IPS-20b (cell line): ENCODE measurements at regions not wholly inside any gene's neighbourhood (a gene's known extent, or its start where the extent isn't known, plus 50 kb on each side); places are given as distances from the start of the nearest gene placed in this dataset.

Source experiments
- H3K27ac ChIP-seq: one replicate; pipeline ENCODE4 v1.5.1; 2013; ENCODE audit warnings: low read length
- H3K27me3 ChIP-seq: 2 replicates; pipeline ENCODE4 v1.6.1; 2013; ENCODE audit warnings: mild to moderate bottlenecking, low read length, inconsistent platforms; ENCODE audit not compliant: insufficient read depth
- H3K36me3 ChIP-seq: 2 replicates; pipeline ENCODE4 v1.6.1; 2013; ENCODE audit warnings: low read depth, mild to moderate bottlenecking, inconsistent platforms, low read length, moderate library complexity; ENCODE audit not compliant: insufficient read depth
- H3K4me1 ChIP-seq: 2 replicates; pipeline ENCODE4 v1.6.1; 2013; ENCODE audit warnings: mild to moderate bottlenecking, control low read depth, inconsistent platforms, low read length, moderate library complexity; ENCODE audit not compliant: insufficient read depth
- H3K4me3 ChIP-seq: 2 replicates; pipeline ENCODE4 v1.5.1; 2013; ENCODE audit warnings: mild to moderate bottlenecking, low read length, inconsistent platforms
- H3K9ac ChIP-seq: 2 replicates; pipeline ENCODE4 v1.6.1; 2013; ENCODE audit warnings: low read depth, mild to moderate bottlenecking, inconsistent platforms, low read length, moderate library complexity
- H3K9me3 ChIP-seq: 2 replicates; pipeline ENCODE4 v1.6.1; 2013; ENCODE audit warnings: mild to moderate bottlenecking, low read depth, low read length, inconsistent platforms; ENCODE audit not compliant: insufficient read depth

DNA sequence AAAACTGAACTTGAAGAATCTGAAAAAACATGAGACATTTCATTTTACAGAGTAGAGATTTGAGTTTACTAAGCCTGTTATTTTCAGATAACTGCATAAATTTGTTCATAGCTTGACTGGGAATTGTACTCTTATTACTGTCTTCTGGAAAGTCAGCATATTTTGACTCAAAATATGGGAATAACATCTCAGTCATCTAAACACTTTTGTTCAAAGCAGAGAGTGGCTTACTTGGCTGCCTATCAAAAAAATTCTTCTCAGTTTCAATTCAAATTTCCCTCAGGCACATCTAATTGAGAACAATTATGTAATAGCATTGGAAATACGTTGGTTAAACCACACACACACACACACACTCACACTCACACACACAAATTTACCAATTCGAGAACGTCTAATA, 384.6 kb downstream of the ARL4A start:
- no peaks in the 10 kb centered on the region for H3K9me3 ChIP-seq
- H3K27me3 ChIP-seq: no peaks in the 10 kb centered on the region
- H3K27ac ChIP-seq: no peak overlapping the region
- no peak overlapping the region for H3K9ac ChIP-seq
- H3K4me1 ChIP-seq: no peaks in the 10 kb centered on the region
- no peaks in the 10 kb centered on the region for H3K36me3 ChIP-seq
- H3K4me3 ChIP-seq: no peak overlapping the region

DNA sequence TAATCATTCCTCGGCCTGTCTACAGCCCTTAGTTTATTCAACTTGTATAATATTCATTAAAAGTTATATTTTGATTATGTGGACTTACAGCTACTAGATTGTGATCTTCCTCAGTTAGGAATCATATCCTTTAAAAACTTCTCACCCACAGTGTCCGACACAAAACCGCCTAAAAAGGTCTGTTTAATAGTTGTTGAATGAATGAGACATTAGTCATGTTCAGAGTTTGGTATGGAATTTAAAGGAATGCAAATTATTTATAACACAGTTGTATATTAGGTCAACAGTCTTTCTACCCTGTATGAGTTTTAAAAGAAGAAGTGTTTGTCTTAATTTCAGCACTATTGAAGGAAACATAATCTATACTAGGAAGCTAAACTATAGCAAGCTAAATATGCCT, 390.0 kb downstream of the ARL4A start:
- no peaks in the 10 kb centered on the region for H3K27me3 ChIP-seq
- H3K27ac ChIP-seq: no peak overlapping the region
- no peaks in the 10 kb centered on the region for H3K4me1 ChIP-seq
- no peak overlapping the region for H3K9ac ChIP-seq
- H3K4me3 ChIP-seq: no peak overlapping the region
- H3K9me3 ChIP-seq: no peaks in the 10 kb centered on the region
- no peaks in the 10 kb centered on the region for H3K36me3 ChIP-seq

DNA sequence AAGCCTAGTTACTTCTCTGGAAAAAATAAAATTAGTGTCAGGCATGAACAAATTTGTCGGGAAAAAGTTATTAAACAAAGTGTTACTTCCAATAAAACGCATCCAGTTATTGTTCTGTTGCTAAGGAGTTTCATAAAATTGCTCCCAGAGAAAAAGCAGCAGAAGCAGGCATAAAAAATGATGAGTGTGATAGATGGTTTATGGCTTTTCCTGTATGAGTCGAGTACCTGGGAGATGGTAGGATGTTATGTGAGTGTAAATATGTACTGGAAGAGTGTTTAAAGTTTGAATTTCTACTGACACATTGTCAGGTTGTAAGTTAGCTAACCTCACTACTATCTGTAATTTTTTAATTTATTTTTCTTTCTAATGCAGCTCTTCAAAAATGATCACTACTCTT, 390.7 kb downstream of the ARL4A start:
- Histone ChIP-seq H3K27ac (no peak overlapping the region), H3K4me3 (no peak overlapping the region), H3K36me3 (no peaks in the 10 kb centered on the region), H3K9ac (no peak overlapping the region), H3K4me1 (no peaks in the 10 kb centered on the region), H3K27me3 (no peaks in the 10 kb centered on the region), H3K9me3 (no peaks in the 10 kb centered on the region)

DNA sequence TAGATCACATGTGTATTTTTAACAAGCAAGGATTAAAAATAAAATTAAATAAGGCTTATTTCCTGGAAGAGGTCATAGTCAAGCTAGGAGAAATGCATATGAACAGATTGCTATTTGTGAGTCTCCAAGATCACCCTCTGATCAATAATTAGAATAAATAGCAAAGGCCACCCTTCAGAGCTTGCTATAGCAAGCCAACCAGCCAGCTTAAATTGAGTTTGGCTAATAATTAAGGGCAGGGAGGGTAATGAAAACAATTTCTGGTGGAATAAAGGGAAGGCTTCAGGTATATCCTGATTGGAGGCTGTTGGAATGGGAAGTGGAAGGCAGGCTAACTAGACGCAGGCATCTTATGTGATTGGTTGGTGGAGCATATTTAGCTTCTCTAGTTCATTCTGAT, 403.5 kb downstream of the ARL4A start:
- Histone ChIP-seq H3K36me3 (no peaks in the 10 kb centered on the region), H3K9me3 (no peaks in the 10 kb centered on the region), H3K4me3 (no peak overlapping the region), H3K27ac (no peak overlapping the region), H3K9ac (no peak overlapping the region), H3K4me1 (no peaks in the 10 kb centered on the region), H3K27me3 (no peaks in the 10 kb centered on the region)

DNA sequence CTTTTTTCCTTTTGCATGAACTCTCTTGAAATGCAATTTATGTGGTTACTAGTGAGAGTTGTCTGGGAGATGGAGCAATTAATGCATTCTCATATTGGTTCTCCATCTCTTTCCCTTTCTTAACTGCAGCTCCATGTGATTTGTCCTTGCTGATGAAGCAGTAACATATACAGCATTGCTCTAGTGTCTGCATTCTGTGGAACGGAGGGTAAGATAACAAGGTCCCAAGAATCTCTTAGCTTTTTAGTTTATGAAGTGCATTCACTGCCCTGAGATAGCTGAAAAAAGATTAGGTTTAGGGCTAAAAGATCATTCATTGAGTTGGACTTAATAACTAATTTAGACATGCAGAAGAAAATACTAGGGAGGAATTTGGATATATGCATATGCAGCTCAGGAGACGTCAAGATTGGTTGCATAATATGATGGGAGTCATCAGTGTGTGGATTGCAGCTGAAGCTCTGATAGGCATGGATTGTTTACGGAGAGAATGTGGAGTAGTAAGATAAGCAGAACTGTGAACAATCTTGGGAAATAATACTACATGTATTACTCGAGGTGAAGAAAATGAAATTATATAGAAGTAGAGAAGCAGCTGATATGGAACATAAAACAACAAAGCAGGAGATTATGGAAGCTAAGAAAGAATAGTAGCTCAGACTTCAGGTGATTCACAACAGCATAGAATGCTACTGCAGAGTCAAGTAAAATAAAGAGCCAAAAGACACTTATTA, 404.7 kb downstream of the ARL4A start:
- Histone ChIP-seq H3K27ac (no peak overlapping the region), H3K9ac (no peak overlapping the region), H3K36me3 (no peaks in the 10 kb centered on the region), H3K9me3 (no peaks in the 10 kb centered on the region), H3K4me1 (no peaks in the 10 kb centered on the region), H3K27me3 (no peaks in the 10 kb centered on the region), H3K4me3 (no peak overlapping the region)

DNA sequence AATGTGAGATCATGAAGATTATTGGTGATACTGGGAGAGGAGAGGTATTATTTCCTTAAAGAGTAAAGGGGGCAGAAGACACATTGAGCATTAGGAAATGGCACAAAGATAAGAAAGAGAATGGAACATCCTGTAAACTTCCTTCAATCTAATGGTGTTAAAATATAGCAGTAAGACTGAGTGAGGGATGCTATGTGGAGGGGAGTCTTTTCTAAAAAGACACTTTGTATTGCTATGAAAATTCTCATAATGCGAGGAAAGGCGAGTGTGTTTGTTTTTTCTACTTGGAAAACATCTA, 405.2 kb downstream of the ARL4A start:
- no peaks in the 10 kb centered on the region for H3K4me1 ChIP-seq
- no peak overlapping the region for H3K4me3 ChIP-seq
- no peaks in the 10 kb centered on the region for H3K27me3 ChIP-seq
- no peaks in the 10 kb centered on the region for H3K36me3 ChIP-seq
- H3K27ac ChIP-seq: no peak overlapping the region
- H3K9ac ChIP-seq: no peak overlapping the region
- H3K9me3 ChIP-seq: no peaks in the 10 kb centered on the region

DNA sequence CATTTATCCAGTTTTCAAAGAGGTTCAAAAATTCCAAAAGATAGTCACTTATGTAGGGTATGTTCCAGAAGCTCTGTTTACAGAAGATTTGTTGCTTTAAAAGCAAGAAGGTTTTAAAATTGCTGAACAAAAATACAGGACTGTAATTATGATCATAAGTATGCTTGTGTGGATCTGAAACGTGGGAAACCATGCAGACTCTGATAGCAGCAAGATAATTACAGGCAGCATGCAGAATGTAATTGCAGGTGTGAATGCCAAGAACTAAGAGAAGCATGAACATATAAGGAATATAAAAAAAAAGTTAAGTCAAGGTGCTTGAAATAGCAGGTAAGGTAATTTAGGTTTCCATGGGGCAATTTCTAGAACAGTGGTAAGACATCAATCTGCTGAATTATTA, 405.7 kb downstream of the ARL4A start:
- no peaks in the 10 kb centered on the region for H3K9me3 ChIP-seq
- no peaks in the 10 kb centered on the region for H3K4me1 ChIP-seq
- H3K36me3 ChIP-seq: no peaks in the 10 kb centered on the region
- no peaks in the 10 kb centered on the region for H3K27me3 ChIP-seq
- no peak overlapping the region for H3K9ac ChIP-seq
- H3K4me3 ChIP-seq: no peak overlapping the region
- H3K27ac ChIP-seq: no peak overlapping the region

DNA sequence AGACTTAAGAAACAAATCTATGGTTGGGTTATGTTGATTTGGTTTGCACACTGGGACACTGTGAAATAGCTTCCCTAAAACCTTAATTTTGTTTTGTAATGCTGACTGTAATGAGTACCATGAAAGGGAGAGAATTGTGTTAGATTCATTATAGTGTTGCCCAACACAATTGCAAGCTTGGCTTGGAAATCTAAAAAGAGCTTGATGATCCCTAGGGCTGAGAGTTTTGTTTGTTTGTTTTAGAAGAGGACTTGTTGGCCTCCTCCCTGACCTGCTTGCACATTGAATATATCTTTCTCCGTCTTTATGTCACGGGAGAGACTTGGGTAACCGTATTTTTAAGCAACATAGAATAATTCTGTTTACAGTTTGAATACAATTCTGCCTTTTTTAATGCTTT, 410.1 kb downstream of the ARL4A start:
- Histone ChIP-seq H3K27ac (no peak overlapping the region), H3K27me3 (no peaks in the 10 kb centered on the region), H3K4me3 (no peak overlapping the region), H3K9me3 (no peaks in the 10 kb centered on the region), H3K4me1 (no peaks in the 10 kb centered on the region), H3K9ac (no peak overlapping the region), H3K36me3 (no peaks in the 10 kb centered on the region)

DNA sequence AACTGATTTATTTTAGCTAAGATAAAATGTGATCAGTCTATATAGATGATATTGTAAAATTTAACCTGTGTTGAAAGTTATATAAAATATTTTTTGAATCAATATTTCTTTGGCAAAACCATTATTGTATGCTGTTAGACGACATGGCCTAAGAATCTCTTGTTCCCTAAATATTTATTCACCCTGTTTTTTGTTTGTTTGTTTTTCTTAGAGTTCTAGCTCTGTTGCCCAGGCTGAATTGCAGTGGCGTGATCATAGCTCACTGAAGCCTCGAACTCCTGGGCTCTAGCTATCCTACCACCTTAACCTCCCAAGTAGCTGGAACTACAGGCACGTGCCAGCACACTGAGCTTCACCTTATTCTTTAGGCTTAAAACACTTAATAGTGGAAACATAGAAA, 410.7 kb downstream of the ARL4A start:
- H3K9ac ChIP-seq: no peak overlapping the region
- H3K36me3 ChIP-seq: no peaks in the 10 kb centered on the region
- no peak overlapping the region for H3K4me3 ChIP-seq
- H3K27me3 ChIP-seq: no peaks in the 10 kb centered on the region
- H3K4me1 ChIP-seq: no peaks in the 10 kb centered on the region
- no peak overlapping the region for H3K27ac ChIP-seq
- no peaks in the 10 kb centered on the region for H3K9me3 ChIP-seq

DNA sequence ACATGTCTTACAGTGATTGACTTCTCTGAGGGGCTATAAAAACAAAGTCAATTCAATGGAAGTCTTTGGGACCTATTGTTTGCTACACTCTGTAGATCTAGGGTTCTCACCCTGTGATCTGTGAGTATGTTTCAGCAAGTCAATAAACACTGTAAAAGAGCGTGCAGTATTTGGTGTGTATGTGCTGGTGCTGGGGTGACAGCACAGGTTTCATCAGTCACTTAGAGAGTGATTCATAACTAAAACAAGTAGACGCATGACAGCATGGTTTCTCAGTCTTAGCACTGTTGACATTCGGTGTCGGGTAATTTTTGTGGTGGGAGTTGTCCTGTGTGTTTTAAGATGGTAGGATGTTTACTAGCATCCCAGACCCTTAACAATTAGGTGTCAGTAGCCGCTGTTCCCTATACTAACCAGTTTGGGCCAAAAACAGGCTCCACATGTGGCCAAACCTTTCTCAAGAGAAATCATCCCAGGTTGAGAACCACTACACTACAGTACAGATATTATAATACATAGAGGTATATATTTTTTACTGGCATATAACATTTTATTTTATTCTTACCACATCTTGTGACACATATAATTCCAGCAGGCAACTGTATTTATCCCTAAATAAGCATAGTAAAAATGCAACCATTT, 411.8 kb downstream of the ARL4A start:
- Histone ChIP-seq H3K27ac (no peak overlapping the region), H3K9ac (no peak overlapping the region), H3K4me1 (no peaks in the 10 kb centered on the region), H3K36me3 (no peaks in the 10 kb centered on the region), H3K27me3 (no peaks in the 10 kb centered on the region), H3K9me3 (no peaks in the 10 kb centered on the region), H3K4me3 (no peak overlapping the region)

DNA sequence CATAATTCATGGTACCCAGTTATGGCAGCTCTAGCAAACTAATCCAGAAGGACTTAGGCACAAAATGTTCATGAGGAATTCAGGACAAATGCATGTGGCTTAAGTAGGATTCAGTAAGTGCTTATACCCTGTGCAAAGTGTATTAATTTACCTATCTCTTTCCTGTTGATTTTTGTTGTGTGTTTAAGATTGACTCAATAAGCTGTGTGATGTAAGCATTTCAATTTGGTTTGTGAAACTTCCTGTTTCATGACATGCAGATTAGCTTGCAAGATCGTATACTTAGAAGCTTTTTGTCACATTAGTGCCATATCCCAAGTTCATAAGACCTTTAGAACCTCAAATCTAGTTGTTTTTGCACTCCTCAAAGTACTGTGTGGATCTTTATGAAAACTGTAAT, 416.7 kb downstream of the ARL4A start:
- Histone ChIP-seq H3K4me1 (no peaks in the 10 kb centered on the region), H3K36me3 (no peaks in the 10 kb centered on the region), H3K9ac (no peak overlapping the region), H3K27me3 (no peaks in the 10 kb centered on the region), H3K4me3 (no peak overlapping the region), H3K9me3 (no peaks in the 10 kb centered on the region), H3K27ac (no peak overlapping the region)

DNA sequence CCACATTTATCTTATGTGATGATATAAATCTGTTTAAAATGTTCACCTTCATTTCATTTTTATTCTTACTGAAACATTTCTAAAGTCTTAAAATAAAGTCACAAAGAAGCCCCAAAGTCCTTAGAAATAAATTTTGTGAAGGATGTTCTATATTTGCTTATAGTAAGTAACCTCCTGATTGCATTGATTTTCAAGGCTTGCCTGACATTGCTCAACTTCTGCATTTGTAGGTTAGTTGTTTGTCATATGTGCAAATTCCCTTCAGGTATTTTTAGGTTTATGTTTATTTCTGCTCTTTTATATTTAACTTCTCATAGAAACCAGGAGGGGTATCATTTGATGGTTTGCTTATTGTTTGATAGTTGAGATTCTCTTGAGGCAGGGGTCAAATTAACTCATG, 417.8 kb downstream of the ARL4A start:
- Histone ChIP-seq H3K27ac (no peak overlapping the region), H3K27me3 (no peaks in the 10 kb centered on the region), H3K4me1 (no peaks in the 10 kb centered on the region)

More for the DNA sequence above, 417.8 kb downstream of the ARL4A start:
- H3K9me3 ChIP-seq: no peaks in the 10 kb centered on the region
- no peak overlapping the region for H3K9ac ChIP-seq
- H3K36me3 ChIP-seq: no peaks in the 10 kb centered on the region
- H3K4me3 ChIP-seq: no peak overlapping the region
